ENCODE measurements at regions not wholly inside any gene's neighbourhood (a gene's known extent, or its start where the extent isn't known, plus 50 kb on each side); places are given as distances from the start of the nearest gene placed in this dataset.

GRCh38 chr1:213658457-213658856, 329.3 kb upstream of the PROX1 start:
- no peak for TF ChIP-seq REST (IDR thresholded peaks at IDR 0.05; ENCODE audit: insufficient read depth in 1 of 2, low read depth in 2 of 2, low read length in 2 of 2)
- no peak for TF ChIP-seq POLR2AphosphoS5 (IDR thresholded peaks at IDR 0.05; ENCODE audit: low read depth, low read length)
- no peak for TF ChIP-seq SIN3A (IDR thresholded peaks at IDR 0.05; ENCODE audit: borderline replicate concordance, insufficient read depth, low read length)
- TF ChIP-seq TAF1 (IDR thresholded peaks at IDR 0.05; ENCODE audit: borderline replicate concordance, insufficient read depth, low read length), result no peak
- no peak for TF ChIP-seq FOXP2 (optimal IDR thresholded peaks at IDR 0.05; ENCODE audit: borderline replicate concordance, extremely low read depth, extremely low read length, insufficient read depth)

DNA sequence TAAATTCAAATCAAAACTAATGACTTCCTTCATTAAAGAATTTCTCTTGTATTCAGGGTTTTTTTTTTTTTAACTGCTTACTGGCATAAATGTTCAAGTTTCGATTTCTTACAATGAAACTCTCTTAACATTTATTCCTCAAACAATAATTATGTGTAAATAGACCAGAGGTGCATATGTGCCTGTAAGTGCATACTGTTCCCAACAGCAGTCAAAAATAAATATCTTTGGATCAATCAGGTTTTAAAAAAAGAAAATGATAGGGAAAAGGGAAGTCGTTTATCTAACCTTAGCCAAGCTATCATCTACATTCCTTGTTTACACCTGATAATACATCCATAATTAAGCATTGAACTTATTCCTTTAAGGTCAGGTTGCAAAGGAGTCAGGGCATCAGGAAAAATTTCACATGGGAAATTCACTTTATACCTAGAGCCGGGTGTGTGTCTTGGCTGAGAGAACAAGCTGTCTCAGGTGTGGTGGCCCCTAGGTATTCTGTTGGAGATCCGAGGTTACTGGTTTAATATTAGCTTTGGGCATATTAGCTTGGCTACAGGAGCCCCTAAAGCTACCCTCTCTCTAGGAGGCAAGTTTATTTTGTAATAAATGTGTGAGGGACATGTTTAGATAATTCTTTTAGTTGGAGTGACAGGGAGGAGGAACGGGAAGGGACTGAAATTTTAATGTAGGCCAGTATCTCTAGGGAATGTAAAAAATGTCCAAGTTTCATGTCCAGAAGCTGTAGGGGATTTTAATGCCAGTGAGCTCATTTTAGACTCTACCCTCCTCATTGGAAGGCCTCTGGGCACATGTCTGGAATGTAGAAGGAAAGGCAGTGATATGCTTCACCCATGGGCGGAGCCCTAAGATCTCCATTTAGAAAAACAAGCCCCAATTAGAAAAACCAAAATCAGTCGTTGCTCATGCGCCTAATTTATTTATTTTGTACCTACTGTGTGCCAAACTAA, 327.9 kb upstream of the PROX1 start:
- TF ChIP-seq SIN3A (IDR thresholded peaks at IDR 0.05; ENCODE audit: borderline replicate concordance, insufficient read depth, low read length), result no peak
- TF ChIP-seq TAF1 (IDR thresholded peaks at IDR 0.05; ENCODE audit: borderline replicate concordance, insufficient read depth, low read length), result no peak
- no peak for TF ChIP-seq FOXP2 (optimal IDR thresholded peaks at IDR 0.05; ENCODE audit: borderline replicate concordance, extremely low read depth, extremely low read length, insufficient read depth)
- no peak for TF ChIP-seq POLR2AphosphoS5 (IDR thresholded peaks at IDR 0.05; ENCODE audit: low read depth, low read length)
- TF ChIP-seq REST (IDR thresholded peaks at IDR 0.05; ENCODE audit: insufficient read depth in 1 of 2, low read depth in 2 of 2, low read length in 2 of 2), result no peak

DNA sequence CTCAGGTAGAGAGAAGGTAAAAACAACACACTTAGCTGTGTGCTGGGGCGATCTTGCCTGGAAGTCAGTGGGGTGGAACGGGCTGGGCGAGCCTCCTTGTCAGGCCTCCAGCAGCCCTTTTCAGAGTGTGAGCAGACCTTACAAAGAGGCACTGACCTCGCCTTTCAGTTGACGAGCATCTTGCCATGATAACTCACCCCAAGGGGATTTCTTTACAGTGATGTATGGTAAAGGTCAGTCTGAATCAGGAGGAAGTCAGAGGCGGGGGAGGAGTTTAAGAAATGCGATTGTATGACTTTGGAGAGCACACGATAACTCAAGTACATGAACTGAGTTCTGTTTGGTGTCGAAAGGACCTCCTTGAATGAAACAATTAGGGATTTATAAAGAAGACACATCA, 326.5 kb upstream of the PROX1 start:
- TF ChIP-seq TAF1 (IDR thresholded peaks at IDR 0.05; ENCODE audit: borderline replicate concordance, insufficient read depth, low read length), result no peak
- no peak for TF ChIP-seq SIN3A (IDR thresholded peaks at IDR 0.05; ENCODE audit: borderline replicate concordance, insufficient read depth, low read length)
- TF ChIP-seq FOXP2 (optimal IDR thresholded peaks at IDR 0.05; ENCODE audit: borderline replicate concordance, extremely low read depth, extremely low read length, insufficient read depth), result no peak
- TF ChIP-seq POLR2AphosphoS5 (IDR thresholded peaks at IDR 0.05; ENCODE audit: low read depth, low read length), result no peak
- no peak for TF ChIP-seq REST (IDR thresholded peaks at IDR 0.05; ENCODE audit: insufficient read depth in 1 of 2, low read depth in 2 of 2, low read length in 2 of 2)

GRCh38 chr1:213666113-213666512, 321.7 kb upstream of the PROX1 start:
- TF ChIP-seq REST (IDR thresholded peaks at IDR 0.05; ENCODE audit: insufficient read depth in 1 of 2, low read depth in 2 of 2, low read length in 2 of 2) (no peak), FOXP2 (optimal IDR thresholded peaks at IDR 0.05; ENCODE audit: borderline replicate concordance, extremely low read depth, extremely low read length, insufficient read depth) (no peak), TAF1 (IDR thresholded peaks at IDR 0.05; ENCODE audit: borderline replicate concordance, insufficient read depth, low read length) (no peak), SIN3A (IDR thresholded peaks at IDR 0.05; ENCODE audit: borderline replicate concordance, insufficient read depth, low read length) (no peak), POLR2AphosphoS5 (IDR thresholded peaks at IDR 0.05; ENCODE audit: low read depth, low read length) (no peak)
